Stomach (tissue), 4 donors: ENCODE measurements at regions not wholly inside any gene's neighbourhood (a gene's known extent, or its start where the extent isn't known, plus 50 kb on each side); places are given as distances from the start of the nearest gene placed in this dataset.

Experiments used
- CTCF ChIP-seq, 7 experiments: fragments of 450-650 bp in 4 of 7; fragments of 200-600 bp in 3 of 7; sonication (generic) in 3 of 7; IDR thresholded peaks; one replicate each; pipeline ENCODE4 v1.5.1; 2016 to 2019; ENCODE audit warnings: antibody characterized with exemption in 7 of 7, control low read depth in 2 of 7, mild to moderate bottlenecking in 1 of 7
- POLR2A ChIP-seq, 4 donors: fragments of 450-650 bp; IDR thresholded peaks; one replicate each; pipeline ENCODE4 v1.6.1; 2016; ENCODE audit warnings: antibody characterized with exemption in 4 of 4, control low read depth in 2 of 4, mild to moderate bottlenecking in 1 of 4, moderate library complexity in 1 of 4
- POLR2AphosphoS5 ChIP-seq, 3 donors: sonication (generic); formaldehyde crosslinking; IDR thresholded peaks; one replicate each; pipeline ENCODE4 v1.6.1; 2016; ENCODE audit warnings: antibody characterized with exemption in 3 of 3

- TF ChIP-seq CTCF (IDR thresholded peaks at IDR 0.05) (no peak), POLR2AphosphoS5 (IDR thresholded peaks at IDR 0.05) (no peak), POLR2A (IDR thresholded peaks at IDR 0.05) (no peak)
These were observed 205.3 kb downstream of the NAP1L3 start for GRCh38 chrX:93468075-93468474.
